HUDEP-2 (cell line): ENCODE measurements at regions not wholly inside any gene's neighbourhood (a gene's known extent, or its start where the extent isn't known, plus 50 kb on each side); places are given as distances from the start of the nearest gene placed in this dataset.
"Not testable (repeated sequence)": the region's sequence is repeated elsewhere in the genome, so short reads cannot be mapped to it uniquely, and the experiment has no call there.

Source experiments
- DNase-seq, 76 experiments: peaks; one replicate each; lab custom pipeline; 2025; ENCODE audit not compliant: unreplicated experiment in 76 of 76; lab: John Stamatoyannopoulos, UW

- no peak for DNase-seq
These were observed 319.5 kb upstream of the CA10 start for GRCh38 chr17:52477824-52478699.

GRCh38 chr17:52476638-52477313 is 318.3 kb upstream of the CA10 start:
- no peak for DNase-seq

DNA sequence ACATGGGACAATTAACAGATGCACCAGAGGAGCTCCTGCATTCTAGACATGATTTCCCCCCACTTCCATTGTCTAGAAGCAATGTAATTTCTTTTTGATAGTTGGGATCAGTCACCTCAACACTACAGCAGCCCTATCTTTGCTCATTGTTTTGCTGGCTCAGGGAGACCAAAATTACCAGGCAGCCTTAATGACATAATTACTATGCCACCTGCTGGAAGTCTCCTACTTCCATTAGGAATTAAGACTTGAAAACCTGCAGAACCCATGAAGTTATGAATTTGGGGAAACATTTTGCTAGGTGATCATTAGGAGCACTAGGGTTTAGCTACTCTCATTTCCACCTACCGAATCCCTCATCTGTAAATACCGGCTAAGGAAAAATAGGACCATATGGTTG is 312.0 kb upstream of the CA10 start:
- no peak for DNase-seq

GRCh38 chr17:52465407-52465806 is 306.9 kb upstream of the CA10 start:
- DNase-seq, result no peak

DNA sequence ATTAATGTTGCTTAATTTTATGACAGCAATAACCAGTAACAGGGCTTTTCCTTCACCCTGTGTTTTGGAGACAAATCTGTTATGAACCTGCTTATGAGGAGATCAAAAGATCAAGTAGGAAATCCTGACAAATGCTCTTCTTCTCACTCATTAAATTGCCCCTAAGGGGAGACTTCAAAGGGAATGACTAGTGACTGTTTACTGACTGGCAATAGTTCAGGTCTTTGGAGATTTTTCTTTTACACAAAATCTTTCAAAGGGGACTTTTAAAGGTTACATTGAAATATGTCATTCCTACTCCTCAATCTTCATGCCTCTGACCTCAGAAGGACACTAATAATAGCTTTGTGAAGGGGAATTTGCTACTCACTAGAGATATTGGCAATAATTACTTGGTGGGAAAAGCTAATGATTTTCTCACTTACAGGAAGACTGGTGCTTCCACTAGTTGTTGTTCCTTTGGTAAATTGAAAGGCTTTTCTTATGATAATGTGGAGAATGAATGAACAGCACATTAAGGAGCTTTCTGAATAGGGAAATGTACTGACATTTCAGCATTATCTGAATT is 292.9 kb upstream of the CA10 start:
- no peak for DNase-seq

DNA sequence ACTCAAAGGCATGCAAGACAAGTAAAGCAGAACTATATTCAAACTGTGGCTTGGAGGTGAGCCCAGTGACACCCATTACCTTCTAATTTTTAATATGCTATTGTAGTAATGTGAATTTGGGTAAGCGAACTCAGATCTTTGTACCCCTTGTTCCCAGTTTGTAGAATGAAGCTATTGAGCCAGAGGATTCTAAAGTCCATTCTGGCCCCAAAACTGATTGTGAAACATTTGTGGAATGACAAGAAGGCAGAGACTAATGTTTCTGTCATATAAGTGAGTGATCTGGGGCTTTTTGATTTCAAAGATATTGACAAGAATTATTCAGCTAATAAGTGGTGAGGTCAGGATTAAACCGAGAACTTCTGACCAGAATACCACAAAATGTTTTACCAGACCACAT is 283.8 kb upstream of the CA10 start:
- no peak for DNase-seq

GRCh38 chr17:52420555-52421078 is 262.1 kb upstream of the CA10 start:
- no peak for DNase-seq

- DNase-seq, result no peak
These were observed 260.7 kb upstream of the CA10 start for GRCh38 chr17:52419229-52419641.

- no peak for DNase-seq
These were observed 252.3 kb upstream of the CA10 start for GRCh38 chr17:52410781-52411180.

- DNase-seq, result not testable (repeated sequence)
These were observed 250.7 kb upstream of the CA10 start for GRCh38 chr17:52409222-52409621.

GRCh38 chr17:52395308-52395707 is 236.8 kb upstream of the CA10 start:
- DNase-seq, result no peak

DNA sequence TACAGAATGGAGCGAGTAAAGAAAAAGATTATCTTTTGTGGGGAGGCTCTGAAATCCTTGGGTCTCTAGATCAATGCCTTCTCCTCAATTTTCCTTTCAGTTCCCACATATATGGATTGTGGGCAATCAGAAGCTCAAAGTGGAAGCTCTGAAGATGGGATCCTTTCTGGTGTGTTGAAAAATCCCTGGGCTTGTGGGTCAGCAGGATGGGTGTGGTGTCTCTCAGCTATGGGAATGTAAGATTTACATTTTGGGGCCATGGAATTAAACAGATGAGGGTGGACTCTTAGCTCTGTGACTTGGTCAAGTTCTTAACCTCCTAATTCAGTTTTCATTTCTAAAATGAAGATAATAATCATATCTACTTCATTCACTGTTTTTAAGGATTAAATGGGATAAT is 231.9 kb upstream of the CA10 start:
- DNase-seq, result no peak

DNA sequence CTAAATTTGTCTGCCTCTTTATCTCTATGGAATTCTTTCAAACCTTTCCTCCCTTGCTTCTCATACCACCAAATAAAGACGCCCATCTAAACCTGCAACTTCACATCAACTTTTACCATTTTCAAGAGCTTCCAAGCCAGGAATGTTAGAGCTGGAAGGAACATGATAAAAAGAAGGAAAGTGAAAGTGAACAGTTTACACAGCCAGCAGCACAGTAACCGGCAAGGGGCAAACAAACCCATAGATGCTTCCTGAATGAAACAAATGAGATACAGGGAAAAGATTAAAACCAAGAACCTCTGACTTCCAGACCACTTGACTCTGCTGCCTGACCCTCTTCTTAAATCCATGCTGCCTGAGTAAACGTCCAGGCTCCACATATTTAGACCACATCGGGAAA is 231.1 kb upstream of the CA10 start:
- no peak for DNase-seq

GRCh38 chr17:52388941-52389340 is 230.4 kb upstream of the CA10 start:
- DNase-seq, result no peak

- no peak for DNase-seq
These were observed 226.2 kb upstream of the CA10 start for GRCh38 chr17:52384695-52385094.

DNA sequence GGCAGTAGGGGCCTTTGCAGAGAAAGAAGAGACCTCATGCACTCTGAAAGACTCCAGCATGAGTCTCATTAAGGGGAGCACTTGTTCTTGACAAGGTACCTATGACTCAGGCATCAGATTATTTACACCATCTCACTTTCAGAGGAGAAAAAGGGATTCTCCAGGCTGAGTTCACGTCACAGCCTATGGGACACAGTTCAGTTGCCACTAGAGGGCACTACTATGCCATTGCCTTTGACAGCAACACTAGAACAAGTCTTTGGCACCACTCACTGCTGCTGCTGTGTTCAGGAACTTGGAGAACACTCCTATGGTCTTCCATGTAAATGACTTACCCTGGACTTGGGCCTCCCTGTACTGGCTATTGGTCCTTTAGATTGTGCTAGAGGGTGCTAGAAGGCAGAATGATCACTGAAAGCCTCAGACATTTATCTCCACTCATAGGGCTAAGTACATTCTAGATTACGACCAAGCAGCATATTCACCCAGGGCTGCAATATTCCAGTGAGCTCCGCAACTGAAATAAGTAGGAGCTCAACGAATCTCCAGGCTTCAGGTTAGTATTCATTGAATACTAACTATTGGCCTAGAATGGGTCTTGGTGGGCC is 225.1 kb upstream of the CA10 start:
- DNase-seq, result peak in 22 of 76 experiments; percentile 0 to 46 (median 5)

DNA sequence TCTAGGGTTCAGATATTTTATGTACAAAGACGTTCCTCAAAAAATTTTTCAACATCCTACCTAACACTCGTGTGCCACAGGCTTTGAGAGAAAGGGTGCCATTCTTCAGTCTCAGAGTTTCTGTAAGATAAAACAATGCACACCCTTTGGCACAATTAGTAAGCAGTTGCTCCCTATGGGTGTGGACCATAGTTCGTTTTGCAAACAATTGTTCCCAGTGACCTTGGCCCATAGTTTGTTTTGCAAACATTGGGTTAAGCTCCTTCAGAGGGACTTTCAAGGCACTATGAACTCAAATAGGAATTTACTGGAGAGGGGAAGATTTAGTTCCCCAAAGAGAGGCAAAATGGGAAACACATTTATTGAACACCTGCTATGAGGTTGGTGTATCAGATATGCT is 220.3 kb upstream of the CA10 start:
- no peak for DNase-seq

DNA sequence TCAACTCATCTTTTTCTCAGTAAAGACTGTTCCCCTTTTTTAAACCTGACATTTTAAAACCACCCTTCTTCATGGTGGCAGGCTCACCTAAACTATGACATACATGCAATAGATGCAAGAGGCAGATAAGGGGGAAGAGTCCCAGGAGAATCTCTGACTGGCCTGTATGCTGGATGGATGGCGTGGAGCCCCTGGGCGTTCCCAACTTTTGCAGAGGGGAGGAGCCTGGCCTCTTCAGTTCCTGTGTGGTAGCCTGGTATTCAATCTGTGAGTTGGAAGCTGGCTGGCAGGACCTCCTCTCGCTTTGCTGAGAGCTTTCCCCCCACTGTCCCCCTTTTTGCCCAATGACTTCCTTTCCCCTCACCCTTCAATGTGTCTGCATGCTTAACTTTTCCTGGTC is 217.6 kb upstream of the CA10 start:
- no peak for DNase-seq

- DNase-seq, result no peak
These were observed 210.4 kb upstream of the CA10 start for GRCh38 chr17:52368886-52369285.

- no peak for DNase-seq
These were observed 199.3 kb upstream of the CA10 start for GRCh38 chr17:52357854-52358253.

- no peak for DNase-seq
These were observed 178.3 kb upstream of the CA10 start for GRCh38 chr17:52336796-52337195.
